ENCODE measurements at regions not wholly inside any gene's neighbourhood (a gene's known extent, or its start where the extent isn't known, plus 50 kb on each side); places are given as distances from the start of the nearest gene placed in this dataset.

GRCh38 chr5:2883771-2884170 lies 132.3 kb upstream of the IRX2 start:
- no peak overlapping the region for H2AFZ ChIP-seq (ENCODE audit: insufficient read depth, low read depth, low read length, poor library complexity, severe bottlenecking)
- H3K4me3 ChIP-seq (replicated peaks in 1 of 3; ENCODE audit: low read depth in 2 of 3, low read length in 3 of 3) = no peak overlapping the region
- no peak overlapping the region for H3K27ac ChIP-seq (ENCODE audit: low read depth in 1 of 2, low read length in 2 of 2)
- peaks cover 5 to 19% (median 10%) of the 10 kb centered on the region in 7 donors for H3K9me3 Mint-ChIP-seq
- H4K20me1 ChIP-seq (ENCODE audit: insufficient read depth, low read length) = no peaks in the 10 kb centered on the region
- H3K27me3 Mint-ChIP-seq (ENCODE audit: low read depth in 3 of 3) = peaks cover 0 to 3% (median 0%) of the 10 kb centered on the region in 3 donors
- H3K9me3 ChIP-seq (replicated peaks in 1 of 2; ENCODE audit: control insufficient read depth in 1 of 2, insufficient read depth in 1 of 2, low read length in 2 of 2) = peaks cover 7 to 20% of the 10 kb centered on the region in 2 donors
- H3K27me3 ChIP-seq (ENCODE audit: control insufficient read depth in 2 of 2, insufficient read depth in 2 of 2, low read length in 2 of 2) = no peaks in the 10 kb centered on the region
- H3K36me3 ChIP-seq (replicated peaks in 1 of 2; ENCODE audit: control insufficient read depth in 1 of 2, insufficient read depth in 2 of 2, low read length in 2 of 2) = no peaks in the 10 kb centered on the region
- H3K36me3 Mint-ChIP-seq = no peaks in the 10 kb centered on the region
- no peak overlapping the region for H3K4me3 Mint-ChIP-seq
- WGBS (ENCODE audit: insufficient coverage) = 91% methylated on average over 5 of the region's 8 CpGs
- no peak overlapping the region for H3K4me2 ChIP-seq (replicated peaks; ENCODE audit: extremely low read depth, low read length, poor library complexity, severe bottlenecking)
- TF ChIP-seq, protein P1, sequence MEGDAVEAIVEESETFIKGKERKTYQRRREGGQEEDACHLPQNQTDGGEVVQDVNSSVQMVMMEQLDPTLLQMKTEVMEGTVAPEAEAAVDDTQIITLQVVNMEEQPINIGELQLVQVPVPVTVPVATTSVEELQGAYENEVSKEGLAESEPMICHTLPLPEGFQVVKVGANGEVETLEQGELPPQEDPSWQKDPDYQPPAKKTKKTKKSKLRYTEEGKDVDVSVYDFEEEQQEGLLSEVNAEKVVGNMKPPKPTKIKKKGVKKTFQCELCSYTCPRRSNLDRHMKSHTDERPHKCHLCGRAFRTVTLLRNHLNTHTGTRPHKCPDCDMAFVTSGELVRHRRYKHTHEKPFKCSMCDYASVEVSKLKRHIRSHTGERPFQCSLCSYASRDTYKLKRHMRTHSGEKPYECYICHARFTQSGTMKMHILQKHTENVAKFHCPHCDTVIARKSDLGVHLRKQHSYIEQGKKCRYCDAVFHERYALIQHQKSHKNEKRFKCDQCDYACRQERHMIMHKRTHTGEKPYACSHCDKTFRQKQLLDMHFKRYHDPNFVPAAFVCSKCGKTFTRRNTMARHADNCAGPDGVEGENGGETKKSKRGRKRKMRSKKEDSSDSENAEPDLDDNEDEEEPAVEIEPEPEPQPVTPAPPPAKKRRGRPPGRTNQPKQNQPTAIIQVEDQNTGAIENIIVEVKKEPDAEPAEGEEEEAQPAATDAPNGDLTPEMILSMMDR (IDR thresholded peaks at IDR 0.05) = no peak
- intact Hi-C loops (cut with micrococcal nuclease) = no loop called here
- H3K79me2 ChIP-seq (ENCODE audit: insufficient read depth, low read length) = no peaks in the 10 kb centered on the region
- no peak overlapping the region for H3K9ac ChIP-seq (ENCODE audit: insufficient read depth, low read length, poor library complexity, severe bottlenecking)
- no peak overlapping the region for H3K27ac Mint-ChIP-seq
- H3K4me1 ChIP-seq (ENCODE audit: control insufficient read depth in 1 of 2, insufficient read depth in 2 of 2, low read length in 2 of 2) = no peaks in the 10 kb centered on the region
- DNase-seq = no peak
- H3K4me1 Mint-ChIP-seq = no peaks in the 10 kb centered on the region

- no peaks in the 10 kb centered on the region for H3K4me1 Mint-ChIP-seq
- H3K27me3 Mint-ChIP-seq (ENCODE audit: low read depth in 3 of 3) = peaks cover 0 to 2% (median 0%) of the 10 kb centered on the region in 3 donors
- no peak overlapping the region for H3K4me3 Mint-ChIP-seq
- TF ChIP-seq, protein P1 (IDR thresholded peaks at IDR 0.05) = no peak
- DNase-seq = no peak
- peaks cover 8 to 36% (median 11%) of the 10 kb centered on the region in 7 donors for H3K9me3 Mint-ChIP-seq
- no peak overlapping the region for H3K4me2 ChIP-seq (replicated peaks; ENCODE audit: extremely low read depth, low read length, poor library complexity, severe bottlenecking)
- intact Hi-C loops (cut with micrococcal nuclease) = no loop called here
- H3K36me3 ChIP-seq (replicated peaks in 1 of 2; ENCODE audit: control insufficient read depth in 1 of 2, insufficient read depth in 2 of 2, low read length in 2 of 2) = no peaks in the 10 kb centered on the region
- H3K4me1 ChIP-seq (ENCODE audit: control insufficient read depth in 1 of 2, insufficient read depth in 2 of 2, low read length in 2 of 2) = no peaks in the 10 kb centered on the region
- no peaks in the 10 kb centered on the region for H3K36me3 Mint-ChIP-seq
- WGBS (ENCODE audit: insufficient coverage) = no CpG with 5 or more reads among the region's 1 CpG
- H3K27me3 ChIP-seq (ENCODE audit: control insufficient read depth in 2 of 2, insufficient read depth in 2 of 2, low read length in 2 of 2) = no peaks in the 10 kb centered on the region
- H4K20me1 ChIP-seq (ENCODE audit: insufficient read depth, low read length) = no peaks in the 10 kb centered on the region
- H3K79me2 ChIP-seq (ENCODE audit: insufficient read depth, low read length) = no peaks in the 10 kb centered on the region
- no peak overlapping the region for H3K9ac ChIP-seq (ENCODE audit: insufficient read depth, low read length, poor library complexity, severe bottlenecking)
- no peak overlapping the region for H3K27ac ChIP-seq (ENCODE audit: low read depth in 1 of 2, low read length in 2 of 2)
- H3K4me3 ChIP-seq (replicated peaks in 1 of 3; ENCODE audit: low read depth in 2 of 3, low read length in 3 of 3) = no peak overlapping the region
- peaks cover 24 to 26% of the 10 kb centered on the region in 2 donors for H3K9me3 ChIP-seq (replicated peaks in 1 of 2; ENCODE audit: control insufficient read depth in 1 of 2, insufficient read depth in 1 of 2, low read length in 2 of 2)
- no peak overlapping the region for H3K27ac Mint-ChIP-seq
- no peak overlapping the region for H2AFZ ChIP-seq (ENCODE audit: insufficient read depth, low read depth, low read length, poor library complexity, severe bottlenecking)
Measured at GRCh38 chr5:2879701-2880100, 128.2 kb upstream of the IRX2 start.
